K562 (cell line): ENCODE measurements at regions not wholly inside any gene's neighbourhood (a gene's known extent, or its start where the extent isn't known, plus 50 kb on each side); places are given as distances from the start of the nearest gene placed in this dataset.

ENCODE experiments used
- ATAC-seq: fragments of 200-7000 bp; cut with Tn5 transposase; 3 replicates; pipeline ENCODE4 v1.9.1; 2020; ENCODE audit warnings: moderate library complexity
- BruUV-seq: library from RNA; stranded (reverse); fragments of 400-500 nt; replicated peaks from 2 replicates; lab custom pipeline; 2021; lab: Mats Ljungman, UMichigan
- CTCF ChIA-PET: fragments of 300-600 bp; formaldehyde crosslinking; extraction: SDS; loops from one replicate; lab custom pipeline; 2021; ENCODE audit warnings: low intra/inter-chr PET ratio; lab: Yijun Ruan, JAX
- POLR2A ChIA-PET: fragments of 300-600, 350-650 bp; sonication (Branson Sonifier 250); formaldehyde crosslinking; extraction: SDS; loops from one replicate; lab custom pipeline; 2021; ENCODE audit warnings: antibody characterized with exemption, inconsistent platforms; lab: Yijun Ruan, JAX
- DNase-seq, 4 experiments: peaks; one replicate each; pipeline versions ENCODE4 v3.0.0 to v3.0.0-alpha.2; 2011 to 2018; ENCODE audit warnings: low spot score in 3 of 4, mixed read lengths in 3 of 4; ENCODE audit errors: extremely low read depth in 1 of 4
- FAIRE-seq: peaks from 2 replicates; lab custom pipeline; 2011; peaks lifted over from hg19 to GRCh38; lab: Jason Lieb, UNC
- H2AFZ ChIP-seq: 2 replicates; pipeline ENCODE4 v1.6.0; 2011; ENCODE audit warnings: low read depth, low read length, control low read depth, inconsistent platforms
- H3K27ac ChIP-seq: fragments of 200-600 bp; 3 replicates; pipeline ENCODE4 v1.8.0; 2011; ENCODE audit warnings: low read depth, mild to moderate bottlenecking, control low read depth, inconsistent platforms, low read length, moderate library complexity, mixed read lengths; ENCODE audit errors: extremely low read depth
- H3K27me3 ChIP-seq, 2 experiments: fragments of 300-600 bp in 1 of 2; 2 replicates in 1 of 2; 3 replicates in 1 of 2; pipeline versions ENCODE4 v1.6.0 to v1.8.0; 2011; ENCODE audit warnings: inconsistent platforms in 2 of 2, low read length in 2 of 2, mild to moderate bottlenecking in 1 of 2, mixed read lengths in 1 of 2, moderate library complexity in 1 of 2; ENCODE audit not compliant: control insufficient read depth in 2 of 2, insufficient read depth in 2 of 2
- H3K36me3 ChIP-seq: fragments of 300-600 bp; 3 replicates; pipeline ENCODE4 v1.8.0; 2011; ENCODE audit warnings: mild to moderate bottlenecking, low read length, inconsistent platforms; ENCODE audit not compliant: control insufficient read depth, insufficient read depth
- H3K4me1 ChIP-seq, 2 experiments: fragments of 200-600 bp in 1 of 2; replicated peaks in 1 of 2; 2 replicates in 1 of 2; 3 replicates in 1 of 2; pipeline versions ENCODE4 v1.5.1 to v1.8.0; 2011; ENCODE audit warnings: inconsistent platforms in 2 of 2, low read length in 2 of 2, mild to moderate bottlenecking in 1 of 2, mixed read lengths in 1 of 2, moderate library complexity in 1 of 2; ENCODE audit not compliant: control insufficient read depth in 2 of 2, insufficient read depth in 2 of 2
- H3K4me2 ChIP-seq: 2 replicates; pipeline ENCODE4 v1.6.1; 2011; ENCODE audit warnings: low read length, control low read depth, inconsistent platforms, mixed read lengths; ENCODE audit not compliant: insufficient read depth
- H3K4me3 ChIP-seq: fragments of 200-600 bp; sonication (generic), shearing (Covaris generic); 2 replicates; pipeline ENCODE4 v1.5.1; 2016; ENCODE audit warnings: control low read depth, inconsistent platforms
- H3K79me2 ChIP-seq: fragments of 200-600 bp; 3 replicates; pipeline ENCODE4 v1.8.0; 2011; ENCODE audit warnings: low read length, inconsistent platforms; ENCODE audit not compliant: control insufficient read depth, insufficient read depth
- H3K9ac ChIP-seq, 2 experiments: 2 replicates each; pipeline versions ENCODE4 v1.6.0 to v1.6.1; 2011; ENCODE audit warnings: low read depth in 2 of 2, low read length in 2 of 2, control low read depth in 1 of 2, inconsistent platforms in 1 of 2, mild to moderate bottlenecking in 1 of 2, mixed read lengths in 1 of 2; ENCODE audit not compliant: insufficient read depth in 1 of 2
- H3K9me1 ChIP-seq: one replicate; pipeline ENCODE4 v1.6.0; 2011; ENCODE audit warnings: inconsistent platforms, mild to moderate bottlenecking, low read length, moderate library complexity; ENCODE audit not compliant: control insufficient read depth, insufficient read depth
- H3K9me3 ChIP-seq: replicated peaks from 2 replicates; pipeline ENCODE4 v1.5.1; 2011; ENCODE audit warnings: low read depth, low read length, inconsistent platforms; ENCODE audit not compliant: control insufficient read depth, insufficient read depth
- H4K20me1 ChIP-seq: replicated peaks from 2 replicates; pipeline ENCODE4 v1.6.1; 2011; ENCODE audit warnings: low read length, inconsistent platforms, mixed read lengths; ENCODE audit not compliant: control insufficient read depth, insufficient read depth
- EP300 ChIP-seq: IDR thresholded peaks from 2 replicates; pipeline ENCODE4 v1.6.1; 2012; ENCODE audit warnings: low read length, improper control_type of control experiment
- ESRRB ChIP-seq: fragments of 250-450 bp; sonication (Bioruptor Pico); IDR thresholded peaks from 2 replicates; pipeline ENCODE4 v1.5.0; 2020; ENCODE audit warnings: mild to moderate bottlenecking, moderate library complexity, borderline replicate concordance
- GATAD2B ChIP-seq: fragments of 450-650 bp; IDR thresholded peaks from 2 replicates; pipeline ENCODE4 v1.6.1; 2017; ENCODE audit warnings: mild to moderate bottlenecking, borderline replicate concordance
- IRF1 ChIP-seq: sonication (generic); formaldehyde crosslinking; IDR thresholded peaks from 2 replicates; pipeline ENCODE4 v1.8.0; 2022; ENCODE audit warnings: missing genetic modification reagents, mild to moderate bottlenecking, borderline replicate concordance
- MYC ChIP-seq, 2 experiments: fragments of 250-450 bp in 1 of 2; sonication (Bioruptor Pico) in 1 of 2; IDR thresholded peaks; 2 replicates each; pipeline versions ENCODE4 v1.5.1 to v1.6.1; 2012 to 2021; ENCODE audit warnings: low read depth in 2 of 2, borderline replicate concordance in 1 of 2, improper control_type of control experiment in 1 of 2, low read length in 1 of 2, mild to moderate bottlenecking in 1 of 2, moderate library complexity in 1 of 2
- NFYB ChIP-seq: IDR thresholded peaks from 2 replicates; pipeline ENCODE4 v1.6.1; 2011; ENCODE audit warnings: mild to moderate bottlenecking, moderate library complexity; ENCODE audit not compliant: insufficient read length; ENCODE audit errors: extremely low read depth
- TAF15 ChIP-seq: fragments of 200-400 bp; formaldehyde crosslinking; IDR thresholded peaks from 2 replicates; pipeline ENCODE4 v1.6.1; 2017; ENCODE audit warnings: mild to moderate bottlenecking, low read depth, low read length, moderate library complexity
- ZBTB17 ChIP-seq: fragments of 450-650 bp; formaldehyde crosslinking; IDR thresholded peaks from 2 replicates; pipeline ENCODE4 v1.4.0; 2020; ENCODE audit warnings: mild to moderate bottlenecking
- ZNF77 ChIP-seq: fragments of 250-450 bp; sonication (Bioruptor Pico); IDR thresholded peaks from 2 replicates; pipeline ENCODE4 v1.5.0; 2020
- WGBS: fragments of 100-300 bp; shearing (Covaris generic); methylation state at CpG from one replicate; pipeline ENCODE4 v1.1.6; 2016; ENCODE audit warnings: low coverage, mixed read lengths; ENCODE audit not compliant: insufficient coverage; ENCODE audit errors: missing lambda C conversion rate; 5-methylcytosine and 5-hydroxymethylcytosine counted together
- in situ Hi-C: fragments of 300-500 bp; cut with MboI; formaldehyde crosslinking; loops from 4 replicates; pipeline ENCODE4 v1.15.0; 2018; ENCODE audit warnings: inconsistent platforms, mixed read lengths
- intact Hi-C: fragments of 100-400 bp; cut with micrococcal nuclease; formaldehyde crosslinking; loops from 2 replicates; pipeline ENCODE4 v1.14.2; 2022
- TF ChIP-seq, protein P1 (sequence below): sonication (generic); formaldehyde crosslinking; IDR thresholded peaks from 2 replicates; pipeline ENCODE4 v1.8.1; 2023; ENCODE audit warnings: mild to moderate bottlenecking, missing genetic modification reagents

DNA sequence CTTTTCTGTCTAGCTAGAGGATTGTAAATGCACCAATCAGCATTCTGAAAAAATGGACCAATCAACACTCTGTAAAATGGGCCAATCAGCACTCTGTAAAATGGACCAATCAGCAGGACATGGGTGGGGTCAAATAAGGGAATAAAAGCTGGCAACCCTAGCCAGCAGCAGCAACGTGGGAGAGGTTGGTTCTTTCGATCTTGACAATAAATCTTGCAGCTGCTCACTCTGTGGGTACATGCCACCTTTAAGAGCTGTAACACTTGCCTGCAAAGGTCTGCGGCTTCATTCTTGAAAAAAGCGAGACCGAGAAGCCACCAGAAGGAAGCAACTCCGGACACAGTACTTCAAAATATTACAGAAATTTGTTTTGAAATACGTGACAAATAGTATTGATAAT lies 424.6 kb upstream of the CDH9 start:
- ATAC-seq (no peak), DNase-seq (no peak), FAIRE-seq (no peak)
- peaks cover 2% of the 10 kb centered on the region; the same call in 1 of the 2 replicates for H3K9me3 ChIP-seq
- no peaks in the 10 kb centered on the region for H3K79me2 ChIP-seq
- CTCF ChIA-PET = no interaction called here
- no peaks in the 10 kb centered on the region for H4K20me1 ChIP-seq
- intact Hi-C loops = no loop called here
- BruUV-seq = no TSS peak
- POLR2A ChIA-PET = interaction anchor here (1.1 kb wide), 1 partner anchor 9 kb away, joined by 3 read pairs; no protein-coding TSS in a partner anchor
- no peaks in the 10 kb centered on the region for H3K27me3 ChIP-seq
- no peaks in the 10 kb centered on the region for H3K4me1 ChIP-seq
- in situ Hi-C loops = no loop called here
- TF ChIP-seq TAF15 = no peak
- no peak for TF ChIP-seq ZBTB17 (CRISPR knock-in tag)
- TF ChIP-seq EP300 = no peak
- TF ChIP-seq NFYB = peak; percentile 8
- no peak overlapping the region for H3K4me3 ChIP-seq
- H3K27ac ChIP-seq = no peak overlapping the region
- no peak overlapping the region for H3K4me2 ChIP-seq
- no peaks in the 10 kb centered on the region for H3K9me1 ChIP-seq
- no peak overlapping the region for H2AFZ ChIP-seq
- 21% methylated on average over 7 of the region's 7 CpGs for WGBS
- H3K36me3 ChIP-seq = no peaks in the 10 kb centered on the region
- no peak overlapping the region for H3K9ac ChIP-seq

DNA sequence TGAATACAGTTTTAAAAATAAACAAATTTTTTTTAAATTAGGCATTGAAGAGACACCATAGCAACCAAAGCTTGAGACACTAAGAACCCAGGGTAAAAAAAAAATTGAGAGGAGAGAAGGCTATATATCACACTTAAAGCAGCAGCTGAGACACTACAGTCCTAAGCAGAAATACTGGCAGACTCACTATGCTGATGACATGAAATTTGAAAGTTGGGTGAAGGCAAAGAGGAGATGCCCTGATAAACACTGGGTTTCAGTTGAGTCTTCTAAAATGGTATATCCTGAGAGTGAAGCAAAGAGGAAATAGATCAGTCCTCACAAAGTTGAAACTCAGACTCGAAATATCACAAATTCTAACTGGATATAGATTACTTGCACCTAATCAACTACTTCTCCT lies 419.9 kb upstream of the CDH9 start:
- no peak for ATAC-seq
- Histone ChIP-seq H3K27ac (no peak overlapping the region), H3K4me2 (no peak overlapping the region), H3K36me3 (no peaks in the 10 kb centered on the region), H4K20me1 (no peaks in the 10 kb centered on the region), H3K9me3 (peaks cover 2% of the 10 kb centered on the region; the same call in 1 of the 2 replicates), H3K4me1 (no peaks in the 10 kb centered on the region), H2AFZ (no peak overlapping the region), H3K27me3 (no peaks in the 10 kb centered on the region), H3K9ac (no peak overlapping the region), H3K4me3 (no peak overlapping the region), H3K9me1 (no peaks in the 10 kb centered on the region), H3K79me2 (no peaks in the 10 kb centered on the region)
- DNase-seq = no peak
- ChIA-PET POLR2A (interaction anchor here (0.6 kb wide), 1 partner anchor 22 kb away, joined by 3 read pairs; no protein-coding TSS in a partner anchor), CTCF (no interaction called here)
- in situ Hi-C loops (no loop called here), intact Hi-C loops (no loop called here)
- no peak for FAIRE-seq
- no TSS peak for BruUV-seq
- TF ChIP-seq, protein P1, sequence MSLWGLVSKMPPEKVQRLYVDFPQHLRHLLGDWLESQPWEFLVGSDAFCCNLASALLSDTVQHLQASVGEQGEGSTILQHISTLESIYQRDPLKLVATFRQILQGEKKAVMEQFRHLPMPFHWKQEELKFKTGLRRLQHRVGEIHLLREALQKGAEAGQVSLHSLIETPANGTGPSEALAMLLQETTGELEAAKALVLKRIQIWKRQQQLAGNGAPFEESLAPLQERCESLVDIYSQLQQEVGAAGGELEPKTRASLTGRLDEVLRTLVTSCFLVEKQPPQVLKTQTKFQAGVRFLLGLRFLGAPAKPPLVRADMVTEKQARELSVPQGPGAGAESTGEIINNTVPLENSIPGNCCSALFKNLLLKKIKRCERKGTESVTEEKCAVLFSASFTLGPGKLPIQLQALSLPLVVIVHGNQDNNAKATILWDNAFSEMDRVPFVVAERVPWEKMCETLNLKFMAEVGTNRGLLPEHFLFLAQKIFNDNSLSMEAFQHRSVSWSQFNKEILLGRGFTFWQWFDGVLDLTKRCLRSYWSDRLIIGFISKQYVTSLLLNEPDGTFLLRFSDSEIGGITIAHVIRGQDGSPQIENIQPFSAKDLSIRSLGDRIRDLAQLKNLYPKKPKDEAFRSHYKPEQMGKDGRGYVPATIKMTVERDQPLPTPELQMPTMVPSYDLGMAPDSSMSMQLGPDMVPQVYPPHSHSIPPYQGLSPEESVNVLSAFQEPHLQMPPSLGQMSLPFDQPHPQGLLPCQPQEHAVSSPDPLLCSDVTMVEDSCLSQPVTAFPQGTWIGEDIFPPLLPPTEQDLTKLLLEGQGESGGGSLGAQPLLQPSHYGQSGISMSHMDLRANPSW (CRISPR knock-in tag) = no peak
- TF ChIP-seq ESRRB (CRISPR knock-in tag) (no peak), GATAD2B (no peak), MYC (IDR thresholded peaks at IDR 0.05; ENCODE audit: low read depth, low read length) (no peak), MYC (CRISPR knock-in tag; IDR thresholded peaks at IDR 0.05; ENCODE audit: borderline replicate concordance, low read depth) (no peak), IRF1 (CRISPR knock-in tag) (no peak), ZNF77 (CRISPR knock-in tag) (no peak)
- 0% methylated on average over 1 of the region's 1 CpG for WGBS
